DMS 273 (cell line): ENCODE measurements at regions not wholly inside any gene's neighbourhood (a gene's known extent, or its start where the extent isn't known, plus 50 kb on each side); places are given as distances from the start of the nearest gene placed in this dataset.
"Not testable (repeated sequence)": the region's sequence is repeated elsewhere in the genome, so short reads cannot be mapped to it uniquely, and the experiment has no call there.

Source experiments
- DNase-seq: peaks from one replicate; lab custom pipeline; 2025; ENCODE audit not compliant: unreplicated experiment; lab: John Stamatoyannopoulos, UW

DNA sequence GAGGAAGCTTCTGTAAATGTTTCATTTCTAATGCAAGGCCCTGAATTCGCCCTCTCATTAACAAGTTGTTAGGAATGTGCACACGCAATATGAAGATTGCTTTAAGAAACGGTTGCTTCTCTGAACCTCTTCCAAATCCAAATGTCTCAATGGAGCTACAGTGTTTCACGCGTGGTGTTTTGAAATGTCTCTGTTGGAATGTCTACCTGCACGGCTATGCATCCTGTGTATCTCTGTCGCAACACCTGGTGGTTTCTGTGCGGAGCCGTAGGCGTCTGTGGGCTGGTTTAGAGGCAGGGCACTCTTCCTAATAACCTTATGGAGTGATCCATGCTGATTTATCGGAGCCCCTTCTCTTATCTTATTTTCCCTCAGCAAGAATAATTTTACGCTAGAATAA lies 1584.2 kb upstream of the SLC10A2 start:
- no peak for DNase-seq

DNA sequence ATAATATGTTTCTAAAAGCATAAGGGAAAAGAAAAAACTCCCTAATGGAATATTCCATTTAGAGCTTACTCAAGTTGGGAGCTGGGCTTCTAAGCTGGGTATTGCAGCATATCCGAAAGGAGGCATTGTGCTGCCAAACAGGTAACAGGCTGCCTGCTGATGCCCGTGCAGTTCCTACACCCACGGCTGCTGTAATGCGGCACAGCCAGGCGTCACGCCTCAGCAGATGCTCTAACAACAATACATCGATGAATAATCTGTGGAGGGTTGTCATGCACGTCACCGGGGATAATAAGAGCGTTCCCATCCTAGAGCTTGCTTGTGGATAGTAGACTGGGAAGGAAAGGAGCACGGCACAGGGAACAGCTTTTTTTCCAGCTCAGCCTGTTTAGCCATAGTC lies 1582.1 kb upstream of the SLC10A2 start:
- DNase-seq = no peak

DNA sequence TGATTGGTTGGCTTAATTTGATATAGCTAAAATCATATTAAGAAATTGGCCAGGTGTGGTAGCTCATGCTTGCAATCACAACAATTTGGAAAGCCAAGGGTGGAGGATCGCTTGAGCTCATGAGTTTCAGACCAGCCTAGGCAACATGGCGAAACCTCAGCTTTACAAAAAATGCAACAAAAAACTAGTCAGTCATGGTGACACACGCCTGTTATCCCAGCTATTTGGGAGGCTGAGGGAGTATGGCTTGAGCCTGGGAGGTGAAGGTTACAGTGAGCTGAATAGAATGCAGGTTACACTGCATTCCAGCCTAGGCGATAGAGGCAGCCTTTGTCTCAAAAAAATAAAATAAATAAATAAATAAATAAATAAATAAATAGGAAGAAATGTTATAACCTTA lies 1579.6 kb upstream of the SLC10A2 start:
- no peak for DNase-seq

- DNase-seq = no peak
Measured at GRCh38 chr13:104641309-104641708, 1575.1 kb upstream of the SLC10A2 start.

- no peak for DNase-seq
Measured at GRCh38 chr13:104635879-104636278, 1569.7 kb upstream of the SLC10A2 start.

- DNase-seq = no peak
Measured at GRCh38 chr13:104634016-104634415, 1567.8 kb upstream of the SLC10A2 start.

DNA sequence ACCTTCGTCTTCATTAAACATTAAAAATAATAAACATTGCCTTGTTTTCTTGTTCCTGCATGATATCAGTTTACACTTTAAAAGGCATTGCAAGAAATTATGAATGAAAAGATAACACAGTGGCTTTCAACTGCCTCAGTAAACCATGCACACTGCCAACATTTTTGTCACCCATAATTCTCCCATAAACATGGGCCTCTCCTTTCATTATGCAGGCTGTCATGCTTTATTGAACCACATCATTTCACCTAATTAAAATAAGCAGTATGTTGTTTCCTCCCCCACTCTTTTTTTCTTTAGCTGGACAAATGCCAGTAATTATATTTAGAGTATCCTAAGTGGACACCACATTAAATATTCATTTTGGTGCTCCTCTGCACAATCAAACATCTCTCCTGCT lies 1566.5 kb upstream of the SLC10A2 start:
- peak; percentile 0 for DNase-seq

GRCh38 chr13:104625201-104625600 lies 1559.0 kb upstream of the SLC10A2 start:
- DNase-seq = no peak

DNA sequence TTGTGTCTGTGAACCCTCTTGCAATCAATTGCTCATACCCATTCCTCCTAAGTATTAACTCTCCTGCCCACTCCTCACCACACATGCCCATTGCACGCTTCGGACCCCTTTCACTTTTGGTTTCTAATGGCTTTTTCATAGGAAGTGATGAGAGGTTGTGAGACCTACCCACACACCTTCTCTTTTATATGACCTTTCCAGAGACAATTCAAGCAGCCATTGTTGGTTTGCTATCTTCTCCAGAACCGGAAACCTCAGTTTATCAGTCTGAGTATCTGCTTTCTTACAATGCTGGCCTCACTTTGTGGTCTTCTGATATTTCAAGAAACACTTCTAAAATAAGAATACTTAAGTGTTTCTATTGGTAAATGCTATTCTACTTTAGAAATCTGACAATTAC lies 1550.8 kb upstream of the SLC10A2 start:
- DNase-seq = no peak

DNA sequence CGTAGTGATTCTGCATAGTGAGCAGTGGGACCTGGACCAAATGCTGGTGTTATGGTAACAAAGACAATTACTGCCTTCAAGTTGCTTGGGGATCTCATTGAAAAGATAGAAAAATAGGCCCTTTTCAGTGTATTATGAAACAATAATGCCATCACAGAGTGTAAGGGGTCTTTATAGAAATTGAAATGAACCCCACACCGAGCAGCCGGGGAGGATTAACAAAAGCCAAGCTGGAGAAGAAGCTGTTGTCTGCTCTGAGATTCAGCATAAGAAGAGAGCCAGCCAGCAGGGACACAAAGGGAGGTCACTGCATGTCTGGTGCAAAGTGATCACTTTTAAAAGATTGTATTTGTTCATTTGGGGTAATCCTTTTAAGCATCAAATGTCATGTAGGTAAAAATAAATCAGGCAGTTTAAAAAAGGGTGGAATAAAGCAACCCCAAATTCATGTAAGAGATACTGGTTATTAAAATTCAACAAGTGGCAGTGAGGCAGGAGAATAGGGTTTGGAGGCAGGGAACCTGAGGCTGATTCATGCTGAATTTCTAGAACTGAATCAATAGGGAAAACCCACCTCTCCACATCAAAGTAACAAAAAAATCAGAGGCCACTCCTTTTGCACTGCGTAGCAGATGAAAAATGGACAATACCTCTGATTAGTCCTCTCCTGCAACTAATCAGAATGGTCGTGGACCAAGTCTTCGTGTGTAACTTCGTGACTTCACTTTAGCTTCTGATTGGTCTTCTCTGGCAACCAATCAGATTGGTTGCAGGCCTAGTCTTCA lies 1548.3 kb upstream of the SLC10A2 start:
- no peak for DNase-seq

- DNase-seq = no peak
Measured at GRCh38 chr13:104608331-104608730, 1542.1 kb upstream of the SLC10A2 start.

DNA sequence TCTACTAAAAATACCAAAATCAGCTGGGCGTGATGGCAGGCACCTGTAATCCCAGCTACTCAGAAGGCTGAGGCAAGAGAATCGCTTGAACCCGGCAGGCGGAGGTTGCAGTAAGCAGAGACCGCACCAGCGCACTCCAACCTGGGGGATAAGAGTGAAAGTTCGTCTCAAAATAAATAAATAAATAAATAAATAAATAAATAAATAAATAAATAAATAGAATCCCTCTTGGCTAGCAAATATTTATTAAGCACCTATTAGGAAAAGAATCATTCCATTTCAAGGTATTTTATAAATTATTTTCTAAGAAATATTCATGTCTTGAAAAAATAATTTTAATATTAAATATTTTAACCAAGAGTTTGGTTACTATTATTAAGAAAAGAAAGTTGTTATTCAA lies 1539.2 kb upstream of the SLC10A2 start:
- not testable (repeated sequence) for DNase-seq

DNA sequence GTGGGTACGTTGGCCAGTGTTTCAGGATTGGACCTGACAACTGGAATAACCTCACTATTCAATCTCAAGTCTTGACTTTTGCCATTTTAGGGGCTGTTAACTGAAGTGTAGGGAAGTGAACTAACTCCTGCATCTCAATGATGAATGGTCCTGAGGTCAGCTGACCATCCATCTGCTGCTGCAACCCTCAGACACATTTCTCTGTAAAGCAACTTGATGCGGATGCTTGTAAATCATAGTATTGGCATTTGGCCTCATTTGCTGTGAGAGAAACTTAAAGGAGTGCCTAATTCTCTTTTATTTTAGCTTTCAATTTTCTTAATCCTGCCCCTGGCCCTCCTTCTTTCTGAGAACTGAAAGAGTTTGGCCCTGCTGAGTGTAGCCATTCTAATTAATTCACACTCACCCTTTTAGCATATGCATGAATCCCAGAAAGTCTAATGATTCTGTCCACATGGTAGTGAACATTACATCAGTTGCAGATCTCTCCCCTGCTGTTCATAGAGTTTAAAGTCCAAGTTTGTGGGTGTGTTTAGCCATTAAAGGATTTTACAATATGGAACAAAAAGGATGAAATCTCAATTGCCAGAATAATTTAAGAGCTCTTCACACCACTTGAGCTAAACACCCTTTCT lies 1531.4 kb upstream of the SLC10A2 start:
- DNase-seq = peak; percentile 52

DNA sequence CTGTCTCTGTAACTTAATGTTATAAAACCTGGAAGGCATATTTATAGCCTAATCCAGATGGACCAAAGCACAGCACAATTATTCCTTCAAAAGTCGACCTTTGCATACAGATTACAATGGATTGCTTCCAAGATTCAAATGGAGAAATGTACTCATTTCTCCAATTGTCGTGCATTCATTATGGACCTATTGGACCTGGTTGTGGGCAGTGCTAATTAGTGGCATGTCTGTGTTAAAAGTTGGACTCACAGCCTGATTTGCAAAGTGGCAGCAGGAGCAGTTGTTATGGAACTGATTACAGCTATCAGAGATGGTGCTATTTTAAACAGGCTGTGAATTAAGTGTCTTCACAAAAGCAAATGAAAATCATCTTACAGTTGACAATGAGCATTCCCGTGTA lies 1529.3 kb upstream of the SLC10A2 start:
- DNase-seq = peak; percentile 11

DNA sequence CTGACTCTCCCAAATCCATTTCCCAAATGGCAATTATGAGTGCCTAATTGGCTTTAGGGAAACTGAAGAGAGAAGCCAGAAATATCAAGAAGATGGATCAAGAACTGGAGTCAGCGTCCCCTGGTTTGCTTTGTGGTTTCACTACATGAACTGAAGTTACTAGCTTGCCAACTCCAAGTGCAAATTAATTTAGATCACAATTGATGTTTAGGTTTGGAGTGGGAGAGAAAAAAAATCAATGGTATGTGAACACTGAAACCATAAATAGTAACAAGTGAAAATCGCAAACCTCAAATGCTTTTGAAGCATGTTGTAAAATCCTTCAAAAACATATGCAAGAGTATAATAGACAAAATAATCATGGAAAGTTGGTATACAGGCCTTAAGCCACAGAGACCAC lies 1528.6 kb upstream of the SLC10A2 start:
- DNase-seq = no peak

GRCh38 chr13:104593693-104594092 lies 1527.5 kb upstream of the SLC10A2 start:
- no peak for DNase-seq

- no peak for DNase-seq
Measured at GRCh38 chr13:104593251-104593576, 1527.0 kb upstream of the SLC10A2 start.

DNA sequence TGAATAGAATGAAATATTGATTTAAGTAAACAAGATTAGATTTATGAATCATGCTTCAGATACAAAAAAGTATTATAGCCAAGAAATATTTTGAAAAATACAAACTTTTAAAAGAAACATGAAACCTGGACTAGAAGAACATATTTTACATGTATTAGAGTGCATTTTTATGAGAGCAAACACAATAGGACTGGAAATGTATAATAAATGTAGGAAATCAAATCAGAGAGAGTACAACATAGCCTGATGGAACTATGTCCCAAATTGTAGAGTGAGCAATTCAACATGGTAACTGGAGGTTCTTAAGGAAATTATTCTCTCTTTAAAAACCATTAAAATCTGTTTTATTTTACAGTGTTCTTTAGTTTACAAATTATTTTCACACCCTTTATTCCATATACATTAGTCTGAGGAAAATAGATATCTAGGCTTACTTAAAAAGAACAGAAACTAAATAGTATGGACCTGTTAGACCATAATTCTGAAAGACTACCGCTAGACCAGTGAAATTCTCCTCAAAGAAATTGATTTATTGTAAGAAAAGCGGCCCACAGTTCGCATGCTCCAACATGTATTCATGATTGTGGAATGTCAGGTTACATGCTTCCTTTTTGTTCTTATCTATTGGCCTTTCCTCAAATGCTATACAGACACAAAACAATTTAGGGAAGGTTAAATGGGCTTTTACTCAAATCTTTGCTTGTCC lies 1526.5 kb upstream of the SLC10A2 start:
- no peak for DNase-seq

- no peak for DNase-seq
Measured at GRCh38 chr13:104592127-104592526, 1525.9 kb upstream of the SLC10A2 start.

DNA sequence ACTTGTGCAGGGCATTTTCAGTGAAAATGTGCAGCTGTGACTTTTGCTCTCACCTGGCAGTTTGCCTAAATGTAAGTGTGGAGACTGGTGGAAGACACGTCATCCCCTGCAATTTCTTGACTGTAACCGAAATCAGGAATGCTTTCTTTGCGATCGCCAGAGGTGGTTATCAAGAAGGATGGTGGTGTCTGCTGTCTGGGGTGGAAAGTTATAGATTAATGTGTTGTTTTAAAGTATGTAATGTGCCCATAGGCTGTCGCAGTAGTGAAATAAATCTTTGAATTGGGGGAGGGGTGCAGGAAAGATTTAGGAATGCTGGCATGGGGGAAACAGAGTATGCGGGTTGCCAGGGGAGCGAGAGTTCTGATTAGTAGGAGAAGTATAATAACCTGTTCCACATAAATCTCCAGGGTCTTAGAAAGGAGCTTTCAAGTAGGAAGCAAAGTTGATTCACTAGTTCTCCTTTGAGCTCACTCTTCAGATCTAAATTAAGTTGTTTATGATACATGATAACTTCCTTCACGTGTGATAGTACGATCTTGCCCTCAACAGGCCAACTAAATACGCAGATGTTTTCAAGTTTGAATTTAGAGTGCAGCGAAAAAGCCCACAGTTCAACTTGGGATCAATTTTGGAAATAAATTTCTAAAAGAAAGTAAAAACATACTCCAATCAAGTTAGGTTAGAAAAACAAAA lies 1520.0 kb upstream of the SLC10A2 start:
- DNase-seq = no peak

DNA sequence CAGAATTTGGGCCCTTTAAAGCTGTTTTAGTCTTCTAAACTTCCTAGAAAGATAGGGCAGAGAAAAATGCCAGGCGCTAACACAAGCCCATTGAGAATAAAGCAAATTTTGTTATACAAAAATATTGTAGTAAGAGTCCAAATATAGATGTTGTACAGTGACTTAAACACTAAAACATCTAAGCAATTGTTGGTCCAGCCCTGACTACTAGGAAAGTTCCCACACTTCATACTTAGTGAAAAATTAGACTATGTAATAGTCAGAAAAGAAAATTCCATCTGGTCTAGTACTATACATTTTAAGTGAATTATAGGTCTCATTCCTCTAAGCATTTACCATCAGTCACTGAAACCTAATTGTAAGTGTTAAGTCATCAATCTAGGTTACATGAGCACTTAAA lies 1518.3 kb upstream of the SLC10A2 start:
- DNase-seq = no peak

DNA sequence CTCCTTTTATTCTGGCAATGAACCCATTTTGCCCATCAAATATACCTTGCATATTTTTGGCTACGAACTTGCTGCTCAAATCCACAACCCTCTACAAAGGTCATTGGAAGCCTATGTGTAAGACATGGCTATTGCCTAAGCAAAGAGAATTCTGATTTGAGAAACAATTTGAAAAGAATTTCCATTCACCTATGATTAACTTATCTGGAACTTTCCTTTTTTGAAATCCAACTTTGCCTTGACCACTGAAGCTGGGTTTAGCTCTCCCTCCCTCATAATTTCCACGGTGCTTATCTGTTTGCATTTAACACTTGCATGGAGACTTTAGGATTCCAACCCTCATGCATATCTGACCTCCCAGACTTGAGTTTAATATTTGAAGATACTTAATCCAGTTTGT lies 1514.7 kb upstream of the SLC10A2 start:
- no peak for DNase-seq
